CD14-positive monocyte (primary cell): ENCODE measurements at regions not wholly inside any gene's neighbourhood (a gene's known extent, or its start where the extent isn't known, plus 50 kb on each side); places are given as distances from the start of the nearest gene placed in this dataset.

Experiments
- DNase-seq, 3 donors: peaks; one replicate each; pipeline ENCODE4 v3.0.0-alpha.2; 2011 to 2022
- H2AFZ ChIP-seq: 2 replicates; pipeline ENCODE4 v1.6.0; 2012; ENCODE audit warnings: mild to moderate bottlenecking, low read depth, low read length, inconsistent platforms; ENCODE audit not compliant: insufficient read depth, poor library complexity, severe bottlenecking
- H3K27ac ChIP-seq, 2 donors: 1 replicate in 1 of 2; 2 replicates in 1 of 2; pipeline ENCODE4 v1.5.1; 2012 to 2013; ENCODE audit warnings: low read length in 2 of 2, control low read depth in 1 of 2, inconsistent platforms in 1 of 2, low read depth in 1 of 2, mild to moderate bottlenecking in 1 of 2
- H3K27me3 ChIP-seq, 2 donors: one replicate each; pipeline versions ENCODE4 v1.6.0 to v1.6.1; 2011 to 2013; ENCODE audit warnings: low read length in 2 of 2; ENCODE audit not compliant: control insufficient read depth in 2 of 2, insufficient read depth in 2 of 2
- H3K36me3 ChIP-seq, 2 donors: replicated peaks in 1 of 2; 1 replicate in 1 of 2; 2 replicates in 1 of 2; pipeline versions ENCODE4 v1.5.1 to v1.6.1; 2012 to 2013; ENCODE audit warnings: low read length in 2 of 2, control low read depth in 1 of 2, inconsistent platforms in 1 of 2, mild to moderate bottlenecking in 1 of 2; ENCODE audit not compliant: insufficient read depth in 2 of 2, control insufficient read depth in 1 of 2
- H3K4me1 ChIP-seq, 2 donors: 1 replicate in 1 of 2; 2 replicates in 1 of 2; pipeline versions ENCODE4 v1.5.1 to v1.6.1; 2012 to 2013; ENCODE audit warnings: low read length in 2 of 2, control low read depth in 1 of 2, inconsistent platforms in 1 of 2, mild to moderate bottlenecking in 1 of 2, moderate library complexity in 1 of 2; ENCODE audit not compliant: insufficient read depth in 2 of 2, control insufficient read depth in 1 of 2
- H3K4me2 ChIP-seq: replicated peaks from 2 replicates; pipeline ENCODE3; 2012; ENCODE audit warnings: low read length, moderate library complexity, mild to moderate bottlenecking; ENCODE audit not compliant: poor library complexity, severe bottlenecking; ENCODE audit errors: extremely low read depth
- H3K4me3 ChIP-seq, 3 experiments: fragments of 200-600 bp in 1 of 3; sonication (generic) in 1 of 3; replicated peaks in 1 of 3; 1 replicate in 2 of 3; 2 replicates in 1 of 3; pipeline ENCODE4 v1.5.1; 2011 to 2013; ENCODE audit warnings: low read length in 3 of 3, mild to moderate bottlenecking in 3 of 3, control low read depth in 2 of 3, low read depth in 2 of 3, inconsistent platforms in 1 of 3, moderate library complexity in 1 of 3
- H3K79me2 ChIP-seq: 2 replicates; pipeline ENCODE4 v1.6.0; 2012; ENCODE audit warnings: mild to moderate bottlenecking, control low read depth, inconsistent platforms, low read length, moderate library complexity; ENCODE audit not compliant: insufficient read depth
- H3K9ac ChIP-seq: 2 replicates; pipeline ENCODE4 v1.6.0; 2017; ENCODE audit warnings: low read length, mild to moderate bottlenecking; ENCODE audit not compliant: insufficient read depth, poor library complexity, severe bottlenecking
- H3K9me3 ChIP-seq, 2 donors: replicated peaks in 1 of 2; 1 replicate in 1 of 2; 2 replicates in 1 of 2; pipeline versions ENCODE4 v1.5.1 to v1.6.1; 2012 to 2013; ENCODE audit warnings: low read length in 2 of 2, control low read depth in 1 of 2; ENCODE audit not compliant: control insufficient read depth in 1 of 2, insufficient read depth in 1 of 2
- H4K20me1 ChIP-seq: 2 replicates; pipeline ENCODE4 v1.6.0; 2012; ENCODE audit warnings: mild to moderate bottlenecking, low read length, control low read depth, moderate library complexity; ENCODE audit not compliant: insufficient read depth
- H3K27ac Mint-ChIP-seq, 7 donors: one replicate each; pipeline ENCODE4 v1.8.0; 2020; ENCODE audit warnings: mild to moderate bottlenecking in 7 of 7, mixed read lengths in 7 of 7, moderate library complexity in 6 of 7, inconsistent platforms in 2 of 7
- H3K27me3 Mint-ChIP-seq, 3 donors: one replicate each; pipeline ENCODE4 v1.8.0; 2021 to 2022; ENCODE audit warnings: low read depth in 3 of 3, mild to moderate bottlenecking in 3 of 3, mixed read lengths in 3 of 3, moderate library complexity in 3 of 3, inconsistent platforms in 1 of 3
- H3K36me3 Mint-ChIP-seq, 2 donors: one replicate each; pipeline ENCODE4 v1.8.0; 2020; ENCODE audit warnings: mixed read lengths in 2 of 2, inconsistent platforms in 1 of 2, mild to moderate bottlenecking in 1 of 2
- H3K4me1 Mint-ChIP-seq: one replicate; pipeline ENCODE4 v1.8.0; 2020; ENCODE audit warnings: mild to moderate bottlenecking, mixed read lengths
- H3K4me3 Mint-ChIP-seq, 2 donors: one replicate each; pipeline ENCODE4 v1.8.0; 2020; ENCODE audit warnings: mild to moderate bottlenecking in 2 of 2, mixed read lengths in 2 of 2, moderate library complexity in 1 of 2
- H3K9me3 Mint-ChIP-seq, 7 donors: one replicate each; pipeline ENCODE4 v1.8.0; 2020 to 2022; ENCODE audit warnings: mixed read lengths in 7 of 7, mild to moderate bottlenecking in 6 of 7, moderate library complexity in 6 of 7, inconsistent platforms in 2 of 7
- WGBS: methylation state at CpG from one replicate; pipeline ENCODE4 v1.1.5; 2013; ENCODE audit warnings: missing lambda C conversion rate; ENCODE audit not compliant: insufficient coverage; 5-methylcytosine and 5-hydroxymethylcytosine counted together
- intact Hi-C, 2 donors: fragments of 100-400 bp; cut with micrococcal nuclease; formaldehyde crosslinking; loops; one replicate each; pipeline versions ENCODE4 v1.15.0 to v1.15.1; 2023
- TF ChIP-seq, protein P1 (sequence below): fragments of 200-600 bp; IDR thresholded peaks from one replicate; pipeline ENCODE4 v1.8.0; 2022; ENCODE audit warnings: antibody characterized with exemption, mild to moderate bottlenecking

DNA sequence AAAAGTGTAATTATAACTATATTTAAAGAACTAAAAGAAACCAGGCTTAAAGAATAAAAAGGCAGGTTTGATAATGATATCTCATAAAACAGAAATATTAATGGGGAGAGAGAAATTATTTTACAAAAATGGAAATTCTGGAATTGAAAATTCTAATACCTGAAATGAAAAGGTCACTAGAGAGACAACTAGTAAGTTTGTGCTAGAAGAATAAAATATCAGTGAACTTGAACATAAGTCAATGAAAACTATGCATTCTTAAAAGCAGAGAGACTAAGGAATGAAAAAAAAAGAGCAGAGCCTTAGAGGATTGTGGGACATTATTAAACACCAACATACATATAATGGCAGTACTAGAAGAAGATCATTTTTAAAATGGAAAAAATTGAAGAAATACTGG, 1475.0 kb upstream of the ZEB2 start:
- no peaks in the 10 kb centered on the region for H3K4me1 Mint-ChIP-seq
- Histone ChIP-seq H3K9me3 (peaks cover 6 to 11% of the 10 kb centered on the region in 2 donors), H3K27ac (no peak overlapping the region), H4K20me1 (no peaks in the 10 kb centered on the region), H3K79me2 (no peaks in the 10 kb centered on the region), H3K9ac (no peak overlapping the region), H3K27me3 (no peaks in the 10 kb centered on the region), H2AFZ (no peak overlapping the region), H3K36me3 (no peaks in the 10 kb centered on the region), H3K4me3 (no peak overlapping the region), H3K4me2 (no peak overlapping the region), H3K4me1 (no peaks in the 10 kb centered on the region)
- H3K27ac Mint-ChIP-seq: no peak overlapping the region
- H3K9me3 Mint-ChIP-seq: peaks cover 5 to 18% (median 8%) of the 10 kb centered on the region in 7 donors
- intact Hi-C loops: no loop called here
- no peaks in the 10 kb centered on the region for H3K36me3 Mint-ChIP-seq
- DNase-seq: no peak
- H3K4me3 Mint-ChIP-seq: no peak overlapping the region
- H3K27me3 Mint-ChIP-seq: peaks cover 0 to 2% (median 1%) of the 10 kb centered on the region in 3 donors
- TF ChIP-seq, protein P1, sequence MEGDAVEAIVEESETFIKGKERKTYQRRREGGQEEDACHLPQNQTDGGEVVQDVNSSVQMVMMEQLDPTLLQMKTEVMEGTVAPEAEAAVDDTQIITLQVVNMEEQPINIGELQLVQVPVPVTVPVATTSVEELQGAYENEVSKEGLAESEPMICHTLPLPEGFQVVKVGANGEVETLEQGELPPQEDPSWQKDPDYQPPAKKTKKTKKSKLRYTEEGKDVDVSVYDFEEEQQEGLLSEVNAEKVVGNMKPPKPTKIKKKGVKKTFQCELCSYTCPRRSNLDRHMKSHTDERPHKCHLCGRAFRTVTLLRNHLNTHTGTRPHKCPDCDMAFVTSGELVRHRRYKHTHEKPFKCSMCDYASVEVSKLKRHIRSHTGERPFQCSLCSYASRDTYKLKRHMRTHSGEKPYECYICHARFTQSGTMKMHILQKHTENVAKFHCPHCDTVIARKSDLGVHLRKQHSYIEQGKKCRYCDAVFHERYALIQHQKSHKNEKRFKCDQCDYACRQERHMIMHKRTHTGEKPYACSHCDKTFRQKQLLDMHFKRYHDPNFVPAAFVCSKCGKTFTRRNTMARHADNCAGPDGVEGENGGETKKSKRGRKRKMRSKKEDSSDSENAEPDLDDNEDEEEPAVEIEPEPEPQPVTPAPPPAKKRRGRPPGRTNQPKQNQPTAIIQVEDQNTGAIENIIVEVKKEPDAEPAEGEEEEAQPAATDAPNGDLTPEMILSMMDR: no peak

DNA sequence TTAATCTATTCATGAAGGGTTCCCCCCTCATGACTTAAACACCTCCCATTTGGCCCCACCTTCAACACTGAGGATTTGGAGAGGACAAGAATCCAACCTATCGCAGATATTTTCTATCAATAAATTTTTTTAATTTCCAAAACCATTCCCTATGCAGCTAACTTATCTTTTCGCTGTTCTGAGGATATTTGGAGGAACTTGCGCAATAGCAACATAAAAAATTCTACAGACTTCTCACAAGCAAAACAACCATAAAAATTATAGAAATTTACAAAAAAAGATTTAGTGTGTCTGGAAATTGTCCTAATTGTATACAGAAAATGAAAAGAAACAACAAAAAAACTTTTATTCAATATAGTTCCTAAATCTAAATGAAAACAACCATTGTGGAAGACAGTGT, 1472.7 kb upstream of the ZEB2 start:
- Histone ChIP-seq H3K27me3 (no peaks in the 10 kb centered on the region), H3K9me3 (peaks cover 6 to 11% of the 10 kb centered on the region in 2 donors), H3K27ac (no peak overlapping the region), H2AFZ (no peak overlapping the region), H3K4me2 (no peak overlapping the region), H3K36me3 (no peaks in the 10 kb centered on the region), H4K20me1 (no peaks in the 10 kb centered on the region), H3K79me2 (no peaks in the 10 kb centered on the region), H3K4me1 (no peaks in the 10 kb centered on the region), H3K9ac (no peak overlapping the region), H3K4me3 (no peak overlapping the region)
- Mint-ChIP-seq H3K27ac (no peak overlapping the region), H3K36me3 (no peaks in the 10 kb centered on the region), H3K4me1 (no peaks in the 10 kb centered on the region), H3K27me3 (peaks cover 0 to 2% (median 1%) of the 10 kb centered on the region in 3 donors), H3K4me3 (no peak overlapping the region), H3K9me3 (peaks cover 7 to 18% (median 8%) of the 10 kb centered on the region in 7 donors)
- no CpG with 5 or more reads among the region's 3 CpGs for WGBS
- TF ChIP-seq, protein P1: no peak
- intact Hi-C loops: no loop called here
- DNase-seq: no peak
